HG03060 (cell line): ENCODE measurements at regions not wholly inside any gene's neighbourhood (a gene's known extent, or its start where the extent isn't known, plus 50 kb on each side); places are given as distances from the start of the nearest gene placed in this dataset.
"Not testable (repeated sequence)": the region's sequence is repeated elsewhere in the genome, so short reads cannot be mapped to it uniquely, and the experiment has no call there.

ENCODE experiments used
- ATAC-seq: cut with Tn5 transposase; IDR thresholded peaks from one replicate; pipeline ENCODE4 v1.9.1; 2021; ENCODE audit warnings: low read depth, moderate number of reproducible peaks; ENCODE audit not compliant: unreplicated experiment

GRCh38 chr11:29119116-29119515, 897.7 kb downstream of the KCNA4 start:
- ATAC-seq: no peak

- no peak for ATAC-seq
Measured at GRCh38 chr11:29100967-29101366, 915.9 kb downstream of the KCNA4 start.

- ATAC-seq: no peak
Measured at GRCh38 chr11:29095821-29096220, 921.0 kb downstream of the KCNA4 start.

GRCh38 chr11:29093416-29094120, 923.3 kb downstream of the KCNA4 start:
- ATAC-seq: no peak

GRCh38 chr11:29087200-29087812, 929.5 kb downstream of the KCNA4 start:
- ATAC-seq: no peak

GRCh38 chr11:29075726-29076125, 941.1 kb downstream of the KCNA4 start:
- ATAC-seq: no peak

GRCh38 chr11:29063630-29064361, 953.0 kb downstream of the KCNA4 start:
- no peak for ATAC-seq

- ATAC-seq: no peak
Measured at GRCh38 chr11:29061452-29061851, 953.3 kb downstream of the METTL15 start.

GRCh38 chr11:29056487-29056886, 948.3 kb downstream of the METTL15 start:
- ATAC-seq: not testable (repeated sequence)

GRCh38 chr11:29051935-29052334, 943.7 kb downstream of the METTL15 start:
- no peak for ATAC-seq

GRCh38 chr11:29050962-29051361, 942.8 kb downstream of the METTL15 start:
- not testable (repeated sequence) for ATAC-seq

GRCh38 chr11:29040489-29040888, 932.3 kb downstream of the METTL15 start:
- ATAC-seq: no peak

- ATAC-seq: no peak
Measured at GRCh38 chr11:29032384-29033149, 924.4 kb downstream of the METTL15 start.

GRCh38 chr11:29029452-29029851, 921.3 kb downstream of the METTL15 start:
- ATAC-seq: no peak

- no peak for ATAC-seq
Measured at GRCh38 chr11:29027436-29027835, 919.2 kb downstream of the METTL15 start.

GRCh38 chr11:29026286-29026685, 918.1 kb downstream of the METTL15 start:
- ATAC-seq: no peak

- no peak for ATAC-seq
Measured at GRCh38 chr11:29025001-29025400, 916.8 kb downstream of the METTL15 start.

GRCh38 chr11:29024386-29024785, 916.2 kb downstream of the METTL15 start:
- no peak for ATAC-seq

- ATAC-seq: no peak
Measured at GRCh38 chr11:29023761-29024160, 915.6 kb downstream of the METTL15 start.

- no peak for ATAC-seq
Measured at GRCh38 chr11:29022676-29023075, 914.5 kb downstream of the METTL15 start.
